Esophagus (tissue), 2 donors: ENCODE measurements at regions not wholly inside any gene's neighbourhood (a gene's known extent, or its start where the extent isn't known, plus 50 kb on each side); places are given as distances from the start of the nearest gene placed in this dataset.
"Not testable (repeated sequence)": the region's sequence is repeated elsewhere in the genome, so short reads cannot be mapped to it uniquely, and the experiment has no call there.

Experiments used
- H3K27ac ChIP-seq, 2 donors: one replicate each; pipeline ENCODE4 v1.5.1; 2013; ENCODE audit warnings: low read depth in 2 of 2, mild to moderate bottlenecking in 2 of 2, inconsistent platforms in 1 of 2, low read length in 1 of 2, moderate library complexity in 1 of 2
- H3K27me3 ChIP-seq, 2 donors: one replicate each; pipeline ENCODE4 v1.6.1; 2013; ENCODE audit warnings: low read length in 2 of 2, control low read depth in 1 of 2, mild to moderate bottlenecking in 1 of 2; ENCODE audit not compliant: insufficient read depth in 2 of 2, control insufficient read depth in 1 of 2
- H3K36me3 ChIP-seq, 2 donors: one replicate each; pipeline ENCODE4 v1.6.1; 2013; ENCODE audit warnings: low read length in 1 of 2; ENCODE audit not compliant: control insufficient read depth in 2 of 2, insufficient read depth in 2 of 2
- H3K4me1 ChIP-seq, 2 donors: one replicate each; pipeline ENCODE4 v1.6.1; 2013; ENCODE audit warnings: low read length in 1 of 2; ENCODE audit not compliant: control insufficient read depth in 2 of 2, insufficient read depth in 2 of 2
- H3K4me3 ChIP-seq, 2 donors: one replicate each; pipeline ENCODE4 v1.5.1; 2013; ENCODE audit warnings: low read length in 2 of 2, mild to moderate bottlenecking in 2 of 2, low read depth in 1 of 2, moderate library complexity in 1 of 2
- H3K9me3 ChIP-seq, 2 donors: one replicate each; pipeline ENCODE4 v1.6.1; 2013; ENCODE audit warnings: mild to moderate bottlenecking in 2 of 2, low read depth in 1 of 2, low read length in 1 of 2, moderate library complexity in 1 of 2; ENCODE audit not compliant: control insufficient read depth in 2 of 2, insufficient read depth in 1 of 2
- WGBS, 2 donors: extraction: QIAGEN DNeasy Blood & Tissue Kit; methylation state at CpG; one replicate each; pipeline ENCODE4 v1.1.7; 2013; 5-methylcytosine and 5-hydroxymethylcytosine counted together
- donor health status: healthy with polysubstance abuse.
- donor health status: Bipolar disorder and iron deficiency.

- H3K4me3 ChIP-seq: no peak overlapping the region
- no peaks in the 10 kb centered on the region for H3K9me3 ChIP-seq
- 76 to 79% methylated on average over 2 of the region's 2 CpGs for WGBS, 2 donors
- no peak overlapping the region for H3K27ac ChIP-seq
- peaks cover 0 to 3% of the 10 kb centered on the region in 2 donors for H3K4me1 ChIP-seq
- no peaks in the 10 kb centered on the region for H3K27me3 ChIP-seq
- H3K36me3 ChIP-seq: no peaks in the 10 kb centered on the region
Observed at GRCh38 chr15:66863390-66864085, 161.5 kb downstream of the SMAD6 start.

- H3K4me1 ChIP-seq: peaks cover 0 to 3% of the 10 kb centered on the region in 2 donors
- no peak overlapping the region for H3K27ac ChIP-seq
- H3K36me3 ChIP-seq: no peaks in the 10 kb centered on the region
- H3K9me3 ChIP-seq: no peaks in the 10 kb centered on the region
- no peaks in the 10 kb centered on the region for H3K27me3 ChIP-seq
- 93 to 94% methylated on average over 9 of the region's 9 CpGs for WGBS, 2 donors
- no peak overlapping the region for H3K4me3 ChIP-seq
Observed at GRCh38 chr15:66864086-66864830, 162.2 kb downstream of the SMAD6 start.

GRCh38 chr15:66864871-66865281 is 162.8 kb downstream of the SMAD6 start:
- Histone ChIP-seq H3K27me3 (no peaks in the 10 kb centered on the region), H3K36me3 (no peaks in the 10 kb centered on the region), H3K9me3 (no peaks in the 10 kb centered on the region), H3K4me3 (no peak overlapping the region), H3K27ac (no peak overlapping the region), H3K4me1 (peaks cover 0 to 3% of the 10 kb centered on the region in 2 donors)
- 92 to 95% methylated on average over 4 of the region's 4 CpGs for whole genome bisulfite sequencing, 2 donors

GRCh38 chr15:66865622-66866611 is 163.9 kb downstream of the SMAD6 start:
- WGBS, 2 donors: 82 to 88% methylated on average over 15 of the region's 15 CpGs
- Histone ChIP-seq H3K4me3 (no peak overlapping the region), H3K27me3 (no peaks in the 10 kb centered on the region), H3K36me3 (no peaks in the 10 kb centered on the region), H3K27ac (no peak overlapping the region), H3K9me3 (no peaks in the 10 kb centered on the region), H3K4me1 (peaks cover 0 to 3% of the 10 kb centered on the region in 2 donors)

GRCh38 chr15:66866656-66867055 is 164.6 kb downstream of the SMAD6 start:
- no peaks in the 10 kb centered on the region for H3K36me3 ChIP-seq
- H3K27ac ChIP-seq: no peak overlapping the region
- H3K9me3 ChIP-seq: no peaks in the 10 kb centered on the region
- no peak overlapping the region for H3K4me3 ChIP-seq
- 86 to 88% methylated on average over 6 of the region's 6 CpGs for whole genome bisulfite sequencing, 2 donors
- H3K27me3 ChIP-seq: no peaks in the 10 kb centered on the region
- peaks cover 0 to 3% of the 10 kb centered on the region in 2 donors for H3K4me1 ChIP-seq

GRCh38 chr15:66868918-66869317 is 166.9 kb downstream of the SMAD6 start:
- Histone ChIP-seq H3K36me3 (no peaks in the 10 kb centered on the region), H3K27ac (no peak overlapping the region), H3K9me3 (no peaks in the 10 kb centered on the region), H3K27me3 (no peaks in the 10 kb centered on the region), H3K4me3 (no peak overlapping the region), H3K4me1 (no peaks in the 10 kb centered on the region)
- 53 to 56% methylated on average over 1 of the region's 1 CpG for WGBS, 2 donors

- Histone ChIP-seq H3K9me3 (no peaks in the 10 kb centered on the region), H3K4me1 (no peaks in the 10 kb centered on the region), H3K27me3 (no peaks in the 10 kb centered on the region), H3K27ac (no peak overlapping the region), H3K4me3 (no peak overlapping the region), H3K36me3 (no peaks in the 10 kb centered on the region)
Observed at GRCh38 chr15:66870880-66871388, 168.9 kb downstream of the SMAD6 start.

GRCh38 chr15:66872405-66872804 is 170.4 kb downstream of the SMAD6 start:
- H3K4me3 ChIP-seq: no peak overlapping the region
- H3K9me3 ChIP-seq: no peaks in the 10 kb centered on the region

GRCh38 chr15:66873331-66873730 is 171.3 kb downstream of the SMAD6 start:
- H3K9me3 ChIP-seq, H3K4me3 ChIP-seq, H3K27ac ChIP-seq, H3K4me1 ChIP-seq, H3K27me3 ChIP-seq, H3K36me3 ChIP-seq: not testable (repeated sequence)
- WGBS, 2 donors: 85 to 91% methylated on average over 3 of the region's 3 CpGs

More at GRCh38 chr15:66872405-66872804, 170.4 kb downstream of the SMAD6 start:
- Histone ChIP-seq H3K36me3 (no peaks in the 10 kb centered on the region), H3K4me1 (peaks cover 0 to 2% of the 10 kb centered on the region in 2 donors), H3K27me3 (no peaks in the 10 kb centered on the region), H3K27ac (no peak overlapping the region)
